ENCODE measurements at regions not wholly inside any gene's neighbourhood (a gene's known extent, or its start where the extent isn't known, plus 50 kb on each side); places are given as distances from the start of the nearest gene placed in this dataset.

DNA sequence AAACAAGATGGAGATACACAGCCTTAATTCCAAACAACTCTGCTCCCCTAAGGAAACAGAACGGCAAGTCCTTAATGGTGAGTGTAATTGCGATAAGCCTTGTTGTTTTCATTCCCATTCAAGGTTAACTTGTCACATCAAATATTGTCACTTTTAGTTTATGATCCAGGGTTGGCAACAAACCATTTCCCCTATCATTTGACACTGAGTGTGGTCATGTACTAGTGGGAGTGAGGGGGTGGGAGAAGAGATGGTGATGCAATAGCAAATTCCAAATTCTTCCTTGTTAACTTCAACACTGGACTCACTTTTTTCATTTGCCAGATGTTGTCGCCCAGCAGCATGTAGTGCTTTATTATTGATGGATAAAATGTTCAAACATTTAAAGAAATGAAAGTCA lies 140.4 kb downstream of the ZNF326 start:
- Mint-ChIP-seq H3K9me3 (peaks cover 42% of the 10 kb centered on the region), H3K27me3 (ENCODE audit: insufficient read depth) (no peaks in the 10 kb centered on the region), H3K36me3 (ENCODE audit: low read depth) (peaks cover 7% of the 10 kb centered on the region), H3K4me3 (no peak overlapping the region), H3K4me1 (peaks cover 23% of the 10 kb centered on the region), H3K27ac (no peak overlapping the region)
- Histone ChIP-seq H3K9ac (ENCODE audit: extremely low read depth, low read length, poor library complexity, severe bottlenecking) (no peak overlapping the region), H3K36me3 (ENCODE audit: control insufficient read depth, insufficient read depth, low read length) (no peaks in the 10 kb centered on the region), H3K4me3 (ENCODE audit: low read length) (no peak overlapping the region), H3K4me1 (ENCODE audit: control insufficient read depth, insufficient read depth, low read length) (peaks cover 6% of the 10 kb centered on the region), H3K9me3 (ENCODE audit: control insufficient read depth, low read length) (peaks cover 37% of the 10 kb centered on the region), H3K27ac (ENCODE audit: low read depth, low read length) (no peak overlapping the region), H3K27me3 (ENCODE audit: control insufficient read depth, insufficient read depth, low read length, poor library complexity, severe bottlenecking) (no peaks in the 10 kb centered on the region)
- no peak for DNase-seq
- TF ChIP-seq, protein P1, sequence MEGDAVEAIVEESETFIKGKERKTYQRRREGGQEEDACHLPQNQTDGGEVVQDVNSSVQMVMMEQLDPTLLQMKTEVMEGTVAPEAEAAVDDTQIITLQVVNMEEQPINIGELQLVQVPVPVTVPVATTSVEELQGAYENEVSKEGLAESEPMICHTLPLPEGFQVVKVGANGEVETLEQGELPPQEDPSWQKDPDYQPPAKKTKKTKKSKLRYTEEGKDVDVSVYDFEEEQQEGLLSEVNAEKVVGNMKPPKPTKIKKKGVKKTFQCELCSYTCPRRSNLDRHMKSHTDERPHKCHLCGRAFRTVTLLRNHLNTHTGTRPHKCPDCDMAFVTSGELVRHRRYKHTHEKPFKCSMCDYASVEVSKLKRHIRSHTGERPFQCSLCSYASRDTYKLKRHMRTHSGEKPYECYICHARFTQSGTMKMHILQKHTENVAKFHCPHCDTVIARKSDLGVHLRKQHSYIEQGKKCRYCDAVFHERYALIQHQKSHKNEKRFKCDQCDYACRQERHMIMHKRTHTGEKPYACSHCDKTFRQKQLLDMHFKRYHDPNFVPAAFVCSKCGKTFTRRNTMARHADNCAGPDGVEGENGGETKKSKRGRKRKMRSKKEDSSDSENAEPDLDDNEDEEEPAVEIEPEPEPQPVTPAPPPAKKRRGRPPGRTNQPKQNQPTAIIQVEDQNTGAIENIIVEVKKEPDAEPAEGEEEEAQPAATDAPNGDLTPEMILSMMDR (conservative IDR thresholded peaks at IDR 0.05), result no peak
- WGBS, 2 experiments (ENCODE audit: insufficient coverage in 1 of 2, insufficient read length in 1 of 2), result 88% methylated on average over 3 of the region's 3 CpGs; no CpG with 5 or more reads in 1 of the 2 experiments

DNA sequence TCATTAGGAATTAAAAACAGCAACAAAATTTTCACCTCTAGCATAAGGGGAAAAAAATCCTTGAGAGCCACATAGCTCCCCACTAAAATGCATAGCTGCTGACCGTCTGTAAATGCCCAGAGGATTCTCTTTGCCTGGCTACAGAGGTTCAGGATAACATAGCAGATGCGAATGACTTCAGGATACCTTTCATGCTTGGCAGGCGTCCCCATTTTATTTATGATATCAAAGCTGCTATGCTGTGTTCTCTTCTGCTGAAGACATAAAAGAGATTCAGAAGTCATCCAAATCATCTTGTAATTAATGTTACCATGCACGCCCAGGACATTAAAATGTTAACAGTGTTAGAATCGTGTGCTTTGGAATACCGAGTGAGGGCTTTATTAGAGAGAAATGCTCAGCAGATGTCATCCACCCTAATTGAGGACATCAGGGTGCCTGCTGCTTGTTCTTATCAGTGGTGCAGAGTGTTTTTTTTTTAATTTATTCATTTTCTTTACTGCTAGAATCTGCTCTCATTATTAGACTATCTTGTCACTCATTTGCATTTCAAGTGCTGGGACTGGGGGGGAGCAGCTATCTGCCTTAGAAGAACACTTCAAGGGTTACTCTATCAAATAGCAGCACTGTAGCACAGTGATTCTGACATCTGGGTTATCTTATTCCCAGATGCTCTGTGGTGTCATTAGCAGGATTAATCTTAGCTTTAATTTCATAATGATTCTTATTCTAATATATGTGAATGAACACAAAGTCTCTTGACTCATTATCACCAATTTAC lies 139.5 kb downstream of the ZNF326 start:
- no peak overlapping the region for H3K4me3 Mint-ChIP-seq
- TF ChIP-seq, protein P1 (conservative IDR thresholded peaks at IDR 0.05), result no peak
- no peak for DNase-seq

DNA sequence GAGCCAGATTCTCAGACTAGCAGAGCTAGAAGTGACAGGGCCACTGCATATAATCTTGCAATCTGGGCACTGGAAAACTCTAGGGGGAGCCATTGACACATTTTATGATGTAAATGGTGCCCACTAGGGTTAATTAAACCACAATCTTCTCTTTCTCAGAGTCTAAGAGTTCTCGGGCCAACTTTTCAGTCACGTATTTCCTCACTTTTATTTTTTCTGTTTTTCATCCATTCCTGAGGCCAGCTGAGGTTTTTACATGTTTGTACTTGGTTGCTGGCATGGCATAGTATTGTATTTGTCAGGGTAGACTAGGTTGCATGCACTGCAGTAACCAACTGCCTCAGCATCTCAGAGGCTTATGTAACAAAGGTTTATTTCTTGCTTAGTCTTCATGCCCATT lies 138.2 kb downstream of the ZNF326 start:
- H3K27me3 ChIP-seq (ENCODE audit: control insufficient read depth, insufficient read depth, low read length, poor library complexity, severe bottlenecking), result no peaks in the 10 kb centered on the region
- H3K4me1 ChIP-seq (ENCODE audit: control insufficient read depth, insufficient read depth, low read length), result peaks cover 6% of the 10 kb centered on the region
- H3K9me3 Mint-ChIP-seq, result peaks cover 20% of the 10 kb centered on the region
- H3K4me3 ChIP-seq (ENCODE audit: low read length), result no peak overlapping the region
- TF ChIP-seq, protein P1 (conservative IDR thresholded peaks at IDR 0.05), result peak; percentile 88
- H3K9ac ChIP-seq (ENCODE audit: extremely low read depth, low read length, poor library complexity, severe bottlenecking), result no peak overlapping the region
- 62% methylated on average over 2 of the region's 2 CpGs; no CpG with 5 or more reads in 1 of the 2 experiments for WGBS, 2 experiments (ENCODE audit: insufficient coverage in 1 of 2, insufficient read length in 1 of 2)
- H3K27me3 Mint-ChIP-seq (ENCODE audit: insufficient read depth), result no peaks in the 10 kb centered on the region
- DNase-seq, result peak; percentile 77
- H3K4me3 Mint-ChIP-seq, result no peak overlapping the region
- H3K36me3 ChIP-seq (ENCODE audit: control insufficient read depth, insufficient read depth, low read length), result no peaks in the 10 kb centered on the region
- no peak overlapping the region for H3K27ac Mint-ChIP-seq
- H3K4me1 Mint-ChIP-seq, result peaks cover 23% of the 10 kb centered on the region
- no peak overlapping the region for H3K27ac ChIP-seq (ENCODE audit: low read depth, low read length)
- H3K36me3 Mint-ChIP-seq (ENCODE audit: low read depth), result peaks cover 3% of the 10 kb centered on the region
- peaks cover 16% of the 10 kb centered on the region for H3K9me3 ChIP-seq (ENCODE audit: control insufficient read depth, low read length)

More for the DNA sequence above, 139.5 kb downstream of the ZNF326 start:
- peaks cover 23% of the 10 kb centered on the region for H3K4me1 Mint-ChIP-seq
- no peak overlapping the region for H3K27ac Mint-ChIP-seq
- H3K9me3 ChIP-seq (ENCODE audit: control insufficient read depth, low read length), result peaks cover 28% of the 10 kb centered on the region
- H3K36me3 ChIP-seq (ENCODE audit: control insufficient read depth, insufficient read depth, low read length), result no peaks in the 10 kb centered on the region
- peaks cover 7% of the 10 kb centered on the region for H3K36me3 Mint-ChIP-seq (ENCODE audit: low read depth)
- H3K9ac ChIP-seq (ENCODE audit: extremely low read depth, low read length, poor library complexity, severe bottlenecking), result no peak overlapping the region
- H3K4me1 ChIP-seq (ENCODE audit: control insufficient read depth, insufficient read depth, low read length), result peaks cover 6% of the 10 kb centered on the region
- no peaks in the 10 kb centered on the region for H3K27me3 Mint-ChIP-seq (ENCODE audit: insufficient read depth)
- H3K4me3 ChIP-seq (ENCODE audit: low read length), result no peak overlapping the region
- no peak overlapping the region for H3K27ac ChIP-seq (ENCODE audit: low read depth, low read length)
- no peaks in the 10 kb centered on the region for H3K27me3 ChIP-seq (ENCODE audit: control insufficient read depth, insufficient read depth, low read length, poor library complexity, severe bottlenecking)
- 89 to 90% methylated on average over 6 of the region's 6 CpGs for WGBS, 2 experiments (ENCODE audit: insufficient coverage in 1 of 2, insufficient read length in 1 of 2)
- peaks cover 33% of the 10 kb centered on the region for H3K9me3 Mint-ChIP-seq

Measured in endodermal cell (in vitro differentiated cells).